SK-N-SH (cell line): ENCODE measurements at regions not wholly inside any gene's neighbourhood (a gene's known extent, or its start where the extent isn't known, plus 50 kb on each side); places are given as distances from the start of the nearest gene placed in this dataset.

Experiments
- CTCF ChIA-PET: fragments of 300-600, 350-600 bp; formaldehyde crosslinking; extraction: SDS; loops from one replicate; lab custom pipeline; 2021; lab: Yijun Ruan, JAX
- POLR2A ChIA-PET: fragments of 350-600 bp; sonication (Branson Sonifier 250); formaldehyde crosslinking; extraction: SDS; loops from one replicate; lab custom pipeline; 2020; ENCODE audit warnings: antibody characterized with exemption, inconsistent platforms; lab: Yijun Ruan, JAX
- DNase-seq: peaks from one replicate; pipeline ENCODE4 v3.0.0; 2012
- H2AFZ ChIP-seq: fragments of 200-600 bp; sonication (generic); 2 replicates; pipeline ENCODE4 v1.8.1; 2016; ENCODE audit warnings: antibody characterized with exemption, mild to moderate bottlenecking, low read depth
- H3F3A ChIP-seq: fragments of 200-600 bp; sonication (generic); replicated peaks from 2 replicates; pipeline ENCODE3; 2016; ENCODE audit warnings: antibody characterized with exemption, mild to moderate bottlenecking; ENCODE audit not compliant: insufficient read depth
- H3K27ac ChIP-seq, 2 experiments: fragments of 200-500 bp in 1 of 2; fragments of 200-600 bp in 1 of 2; sonication (Bioruptor generic) in 1 of 2; sonication (generic), shearing (Covaris generic) in 1 of 2; 2 replicates each; pipeline versions ENCODE4 v1.5.1 to v1.6.1; 2014 to 2016; ENCODE audit warnings: low read depth in 2 of 2, inconsistent platforms in 1 of 2, low read length in 1 of 2, mild to moderate bottlenecking in 1 of 2, mixed read lengths in 1 of 2
- H3K27me3 ChIP-seq: fragments of 200-600 bp; sonication (generic), shearing (Covaris generic); 2 replicates; pipeline ENCODE4 v1.6.1; 2016; ENCODE audit warnings: mixed run types; ENCODE audit not compliant: insufficient read depth
- H3K36me3 ChIP-seq, 2 experiments: fragments of 200-500 bp in 1 of 2; fragments of 200-600 bp in 1 of 2; sonication (Bioruptor generic) in 1 of 2; sonication (generic) in 1 of 2; replicated peaks in 1 of 2; 2 replicates each; pipeline versions ENCODE3 to v1.5.1; 2014 to 2016; ENCODE audit warnings: low read length in 1 of 2, mild to moderate bottlenecking in 1 of 2; ENCODE audit not compliant: insufficient read depth in 2 of 2, control insufficient read depth in 1 of 2
- H3K4me1 ChIP-seq, 2 experiments: fragments of 200-500 bp in 1 of 2; fragments of 200-600 bp in 1 of 2; sonication (Bioruptor generic) in 1 of 2; sonication (generic), shearing (Covaris generic) in 1 of 2; 2 replicates each; pipeline versions ENCODE4 v1.5.1 to v1.6.1; 2014 to 2016; ENCODE audit warnings: low read depth in 1 of 2, low read length in 1 of 2, mixed run types in 1 of 2; ENCODE audit not compliant: insufficient read depth in 2 of 2, control insufficient read depth in 1 of 2
- H3K4me2 ChIP-seq: fragments of 200-600 bp; sonication (generic), shearing (Covaris generic); 2 replicates; pipeline ENCODE4 v1.6.1; 2017; ENCODE audit warnings: mixed run types
- H3K4me3 ChIP-seq, 2 experiments: fragments of 200-500 bp in 1 of 2; fragments of 200-600 bp in 1 of 2; sonication (Bioruptor generic) in 1 of 2; sonication (generic), shearing (Covaris generic) in 1 of 2; 2 replicates each; pipeline versions ENCODE4 v1.5.1 to v1.8.1; 2014 to 2016; ENCODE audit warnings: low read depth in 2 of 2, inconsistent platforms in 1 of 2, low read length in 1 of 2, mild to moderate bottlenecking in 1 of 2, mixed read lengths in 1 of 2, moderate library complexity in 1 of 2
- H3K79me2 ChIP-seq: fragments of 200-600 bp; sonication (generic); 2 replicates; pipeline ENCODE4 v1.8.1; 2017; ENCODE audit warnings: mild to moderate bottlenecking; ENCODE audit not compliant: insufficient read depth
- H3K9ac ChIP-seq: fragments of 200-600 bp; sonication (generic); 2 replicates; pipeline ENCODE4 v1.6.1; 2017; ENCODE audit warnings: mixed run types
- H3K9me2 ChIP-seq: fragments of 200-600 bp; sonication (generic); 2 replicates; pipeline ENCODE4 v1.6.1; 2017; ENCODE audit warnings: mixed run types
- H3K9me3 ChIP-seq: fragments of 200-600 bp; sonication (generic); 2 replicates; pipeline ENCODE4 v1.6.1; 2017; ENCODE audit warnings: mixed run types, mild to moderate bottlenecking, moderate library complexity
- H4K20me1 ChIP-seq: fragments of 200-600 bp; sonication (generic); 2 replicates; pipeline ENCODE4 v1.6.1; 2017; ENCODE audit warnings: mild to moderate bottlenecking, mixed run types; ENCODE audit not compliant: insufficient read depth
- CHD2 ChIP-seq: fragments of 150-350 bp; IDR thresholded peaks from 2 replicates; pipeline ENCODE4 v1.6.1; 2018; ENCODE audit warnings: low read length; ENCODE audit not compliant: partially characterized antibody
- CTCF ChIP-seq: fragments of 200-600 bp; sonication (generic); IDR thresholded peaks from 2 replicates; pipeline ENCODE4 v1.6.1; 2017; ENCODE audit warnings: antibody characterized with exemption, mild to moderate bottlenecking, moderate library complexity
- ELF1 ChIP-seq: IDR thresholded peaks from 2 replicates; pipeline ENCODE4 v1.4.0; 2012
- EP300 ChIP-seq, 2 experiments: IDR thresholded peaks; 2 replicates each; pipeline versions ENCODE4 v1.4.0 to v1.6.1; 2012; ENCODE audit warnings: borderline replicate concordance in 1 of 2, low read depth in 1 of 2, low read length in 1 of 2
- GATA2 ChIP-seq: sonication (generic); formaldehyde crosslinking; IDR thresholded peaks from 2 replicates; pipeline ENCODE4 v1.5.0; 2020; ENCODE audit warnings: mild to moderate bottlenecking, missing genetic modification reagents
- MAX ChIP-seq: IDR thresholded peaks from 2 replicates; pipeline ENCODE4 v1.4.0; 2012; ENCODE audit warnings: low read depth
- MXI1 ChIP-seq: IDR thresholded peaks from 2 replicates; pipeline ENCODE4 v1.6.1; 2012; ENCODE audit warnings: mild to moderate bottlenecking, low read depth, low read length, improper control_type of control experiment
- NRF1 ChIP-seq: IDR thresholded peaks from 2 replicates; pipeline ENCODE4 v1.6.1; 2012; ENCODE audit warnings: low read depth, mild to moderate bottlenecking, low read length
- POLR2AphosphoS5 ChIP-seq: IDR thresholded peaks from 2 replicates; pipeline ENCODE4 v1.6.1; 2012; ENCODE audit warnings: low read depth, low read length
- RAD21 ChIP-seq: IDR thresholded peaks from 2 replicates; pipeline ENCODE4 v1.6.1; 2012; ENCODE audit warnings: mild to moderate bottlenecking, low read length
- RXRA ChIP-seq: IDR thresholded peaks from 2 replicates; pipeline ENCODE4 v1.4.0; 2012; ENCODE audit warnings: low read depth, mild to moderate bottlenecking, borderline replicate concordance
- SIN3A ChIP-seq: IDR thresholded peaks from 2 replicates; pipeline ENCODE4 v1.6.1; 2012; ENCODE audit warnings: low read depth, mild to moderate bottlenecking, low read length, moderate library complexity, borderline replicate concordance
- SMC3 ChIP-seq: IDR thresholded peaks from 2 replicates; pipeline ENCODE4 v1.6.1; 2012; ENCODE audit warnings: low read depth, low read length, improper control_type of control experiment
- TCF12 ChIP-seq: IDR thresholded peaks from 2 replicates; pipeline ENCODE4 v1.4.0; 2012
- USF1 ChIP-seq: IDR thresholded peaks from 2 replicates; pipeline ENCODE4 v1.4.0; 2012; ENCODE audit warnings: low read depth, borderline replicate concordance
- USF2 ChIP-seq: fragments of 150-350 bp; IDR thresholded peaks from 2 replicates; pipeline ENCODE4 v1.6.1; 2017; ENCODE audit warnings: antibody characterized with exemption, low read length, low read depth, borderline replicate concordance
- YY1 ChIP-seq: IDR thresholded peaks from 2 replicates; pipeline ENCODE4 v1.4.0; 2012; ENCODE audit warnings: low read depth, mild to moderate bottlenecking
- ZBTB33 ChIP-seq: IDR thresholded peaks from 2 replicates; pipeline ENCODE4 v1.4.0; 2012; ENCODE audit warnings: low read depth, borderline replicate concordance
- WGBS: methylation state at CpG from one replicate; pipeline ENCODE4 v1.1.6; 2017; ENCODE audit warnings: low lambda C conversion rate; 5-methylcytosine and 5-hydroxymethylcytosine counted together

GRCh38 chr5:60369391-60369790 lies 330.6 kb downstream of the DEPDC1B start:
- no peaks in the 10 kb centered on the region for H3K9me2 ChIP-seq
- 95% methylated on average over 4 of the region's 4 CpGs for WGBS
- H2AFZ ChIP-seq = no peak overlapping the region
- H3K79me2 ChIP-seq = no peaks in the 10 kb centered on the region
- H3K27me3 ChIP-seq = no peaks in the 10 kb centered on the region
- H3K4me1 ChIP-seq = peaks cover 11 to 12% of the 10 kb centered on the region in 2 experiments
- ChIA-PET POLR2A (no interaction called here), CTCF (interaction anchor here (1.1 to 2.5 kb wide), 2 partner anchors 9 to 13 kb away, joined by 4 to 9 read pairs; no protein-coding TSS in a partner anchor)
- no peaks in the 10 kb centered on the region for H3K36me3 ChIP-seq
- no peaks in the 10 kb centered on the region for H3K9me3 ChIP-seq
- no peaks in the 10 kb centered on the region for H4K20me1 ChIP-seq
- TF ChIP-seq SMC3 (no peak), YY1 (no peak), SIN3A (no peak), USF2 (no peak), GATA2 (CRISPR knock-in tag) (no peak), MAX (no peak), RXRA (no peak), ELF1 (no peak), CTCF (no peak), MXI1 (no peak), EP300 (IDR thresholded peaks at IDR 0.05; ENCODE audit: borderline replicate concordance in 1 of 2, low read depth in 1 of 2, low read length in 1 of 2) (no peak), ZBTB33 (no peak), RAD21 (no peak), NRF1 (no peak), CHD2 (no peak), TCF12 (no peak), POLR2AphosphoS5 (no peak), USF1 (no peak)
- peak overlapping the region; percentile 25; the same call in 1 of the 2 replicates for H3K4me2 ChIP-seq
- no peak overlapping the region for H3K9ac ChIP-seq
- DNase-seq = no peak
- no peak overlapping the region for H3K4me3 ChIP-seq
- no peak overlapping the region for H3K27ac ChIP-seq
- H3F3A ChIP-seq = peaks cover 13% of the 10 kb centered on the region
